Body of pancreas (tissue), 4 donors: ENCODE measurements at regions not wholly inside any gene's neighbourhood (a gene's known extent, or its start where the extent isn't known, plus 50 kb on each side); places are given as distances from the start of the nearest gene placed in this dataset.

Experiments used
- ATAC-seq: fragments of 150-250 bp; one replicate; pipeline ENCODE4 v1.9.1; 2016
- DNase-seq, 4 donors: peaks; one replicate each; pipeline ENCODE4 v3.0.0-alpha.2; 2019
- H3K27ac ChIP-seq, 4 donors: fragments of 200-600 bp; sonication (generic); 1 replicate in 3 of 4; 2 replicates in 1 of 4; pipeline versions ENCODE4 v1.5.1 to v1.6.1; 2016 to 2019; ENCODE audit warnings: mild to moderate bottlenecking in 1 of 4, mixed read lengths in 1 of 4, moderate library complexity in 1 of 4
- H3K27me3 ChIP-seq, 2 donors: fragments of 200-600 bp; sonication (generic); one replicate each; pipeline ENCODE4 v1.6.0; 2016; ENCODE audit warnings: mild to moderate bottlenecking in 1 of 2
- H3K36me3 ChIP-seq, 2 donors: fragments of 200-600 bp; sonication (generic); replicated peaks in 1 of 2; 2 replicates each; pipeline ENCODE4 v1.5.1; 2016; ENCODE audit warnings: low read depth in 2 of 2; ENCODE audit not compliant: insufficient read depth in 1 of 2
- H3K4me1 ChIP-seq: fragments of 200-600 bp; sonication (generic); one replicate; pipeline ENCODE4 v1.6.0; 2016
- H3K4me3 ChIP-seq, 2 donors: fragments of 200-600 bp; sonication (generic); 1 replicate in 1 of 2; 2 replicates in 1 of 2; pipeline ENCODE4 v1.5.1; 2016 to 2019
- H3K9me3 ChIP-seq, 3 donors: fragments of 200-600 bp; sonication (generic); 1 replicate in 2 of 3; 2 replicates in 1 of 3; pipeline ENCODE4 v1.5.1; 2016
- POLR2A ChIP-seq, 3 donors: fragments of 450-650 bp; IDR thresholded peaks; one replicate each; pipeline ENCODE4 v1.6.1; 2016; ENCODE audit warnings: antibody characterized with exemption in 3 of 3, mild to moderate bottlenecking in 2 of 3
- WGBS, 2 donors: methylation state at CpG; one replicate each; pipeline ENCODE4 v1.1.5; 2017; 5-methylcytosine and 5-hydroxymethylcytosine counted together
- intact Hi-C: fragments of 100-400 bp; cut with DNase I; formaldehyde crosslinking; loops from one replicate; pipeline ENCODE4 v1.15.1; 2023
- TF ChIP-seq, protein P1 (sequence below), 7 experiments: fragments of 450-650 bp in 4 of 7; fragments of 200-600 bp in 3 of 7; sonication (generic) in 3 of 7; IDR thresholded peaks; one replicate each; pipeline ENCODE4 v1.5.1; 2016 to 2019; ENCODE audit warnings: antibody characterized with exemption in 7 of 7

DNA sequence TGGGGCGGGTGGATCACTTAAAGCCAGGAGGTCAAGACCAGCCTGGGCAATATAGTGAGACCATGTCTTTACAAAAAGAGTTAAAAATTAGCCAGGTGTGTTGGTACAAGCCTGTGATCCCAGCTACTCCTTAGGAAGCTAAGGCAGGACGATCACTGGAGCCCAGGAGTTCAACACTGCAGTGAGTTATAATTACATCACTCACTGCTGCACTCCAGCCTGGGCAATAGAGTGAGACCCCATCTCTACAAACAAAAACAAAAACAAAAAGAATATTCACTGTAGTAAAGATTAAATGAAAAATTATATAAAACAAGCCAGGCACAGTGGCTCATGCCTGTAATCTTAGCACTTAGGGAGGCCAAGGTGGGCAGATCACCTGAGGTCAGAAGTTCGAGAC is 1047.6 kb upstream of the AUTS2 start:
- no peak overlapping the region for H3K27ac ChIP-seq
- H3K36me3 ChIP-seq: no peaks in the 10 kb centered on the region
- WGBS, 2 donors: 40 to 42% methylated on average over 3 of the region's 3 CpGs
- no peaks in the 10 kb centered on the region for H3K4me1 ChIP-seq
- no peaks in the 10 kb centered on the region for H3K27me3 ChIP-seq
- TF ChIP-seq, protein P1, sequence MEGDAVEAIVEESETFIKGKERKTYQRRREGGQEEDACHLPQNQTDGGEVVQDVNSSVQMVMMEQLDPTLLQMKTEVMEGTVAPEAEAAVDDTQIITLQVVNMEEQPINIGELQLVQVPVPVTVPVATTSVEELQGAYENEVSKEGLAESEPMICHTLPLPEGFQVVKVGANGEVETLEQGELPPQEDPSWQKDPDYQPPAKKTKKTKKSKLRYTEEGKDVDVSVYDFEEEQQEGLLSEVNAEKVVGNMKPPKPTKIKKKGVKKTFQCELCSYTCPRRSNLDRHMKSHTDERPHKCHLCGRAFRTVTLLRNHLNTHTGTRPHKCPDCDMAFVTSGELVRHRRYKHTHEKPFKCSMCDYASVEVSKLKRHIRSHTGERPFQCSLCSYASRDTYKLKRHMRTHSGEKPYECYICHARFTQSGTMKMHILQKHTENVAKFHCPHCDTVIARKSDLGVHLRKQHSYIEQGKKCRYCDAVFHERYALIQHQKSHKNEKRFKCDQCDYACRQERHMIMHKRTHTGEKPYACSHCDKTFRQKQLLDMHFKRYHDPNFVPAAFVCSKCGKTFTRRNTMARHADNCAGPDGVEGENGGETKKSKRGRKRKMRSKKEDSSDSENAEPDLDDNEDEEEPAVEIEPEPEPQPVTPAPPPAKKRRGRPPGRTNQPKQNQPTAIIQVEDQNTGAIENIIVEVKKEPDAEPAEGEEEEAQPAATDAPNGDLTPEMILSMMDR (IDR thresholded peaks at IDR 0.05): no peak
- no peak for TF ChIP-seq POLR2A (IDR thresholded peaks at IDR 0.05)
- DNase-seq (no peak), ATAC-seq (no peak)
- no peak overlapping the region for H3K4me3 ChIP-seq
- H3K9me3 ChIP-seq: no peaks in the 10 kb centered on the region
- intact Hi-C loops: no loop called here

DNA sequence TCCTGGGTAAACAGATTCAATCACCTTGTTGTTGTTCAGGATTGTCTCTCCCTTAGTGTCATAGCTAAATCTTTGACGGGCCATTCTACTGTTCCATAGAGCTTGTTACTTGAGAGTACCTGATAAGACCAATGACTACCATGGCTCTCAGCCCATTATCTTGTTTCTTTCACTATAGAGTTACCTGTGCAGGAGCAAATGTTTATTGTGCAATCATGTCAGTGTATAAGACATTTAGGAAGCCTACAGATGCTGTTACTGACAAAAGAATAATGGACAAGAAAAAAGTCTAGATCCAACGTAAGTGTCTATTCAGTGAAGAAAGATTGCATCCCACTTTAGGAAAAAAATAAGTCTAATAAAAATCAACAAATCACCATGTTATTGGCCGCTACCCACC is 1041.7 kb upstream of the AUTS2 start:
- no peaks in the 10 kb centered on the region for H3K27me3 ChIP-seq
- no peak overlapping the region for H3K27ac ChIP-seq
- no peaks in the 10 kb centered on the region for H3K36me3 ChIP-seq
- H3K4me3 ChIP-seq: no peak overlapping the region
- H3K4me1 ChIP-seq: no peaks in the 10 kb centered on the region
- DNase-seq: no peak
- intact Hi-C loops: no loop called here
- ATAC-seq: no peak
- TF ChIP-seq, protein P1 (IDR thresholded peaks at IDR 0.05): no peak
- no peak for TF ChIP-seq POLR2A (IDR thresholded peaks at IDR 0.05)
- no peaks in the 10 kb centered on the region for H3K9me3 ChIP-seq
- WGBS, 2 donors: 52 to 74% methylated on average over 3 of the region's 3 CpGs

DNA sequence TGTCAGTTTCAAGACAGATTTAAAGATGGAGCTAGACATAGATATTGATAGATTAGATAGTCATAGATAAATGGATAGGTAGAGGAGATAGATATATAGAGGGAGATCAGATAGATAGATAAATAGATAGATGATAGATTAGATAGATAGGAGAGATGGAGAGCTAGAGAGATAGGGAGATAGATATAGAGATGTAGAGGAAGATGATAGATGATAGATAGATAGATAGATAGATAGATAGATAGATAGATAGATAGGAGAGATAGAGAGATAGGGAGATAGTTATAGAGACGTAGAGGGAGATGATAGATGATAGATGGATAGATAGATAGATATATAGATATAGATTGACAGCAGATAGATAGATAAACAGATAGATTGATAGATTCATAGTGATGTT is 1038.8 kb upstream of the AUTS2 start:
- no peaks in the 10 kb centered on the region for H3K9me3 ChIP-seq
- no peaks in the 10 kb centered on the region for H3K36me3 ChIP-seq
- TF ChIP-seq POLR2A (IDR thresholded peaks at IDR 0.05): no peak
- TF ChIP-seq, protein P1 (IDR thresholded peaks at IDR 0.05): no peak
- DNase-seq (no peak), ATAC-seq (no peak)
- no peaks in the 10 kb centered on the region for H3K4me1 ChIP-seq
- H3K4me3 ChIP-seq: no peak overlapping the region
- 66 to 73% methylated on average over 1 of the region's 1 CpG for WGBS, 2 donors
- H3K27me3 ChIP-seq: no peaks in the 10 kb centered on the region
- intact Hi-C loops: no loop called here
- no peak overlapping the region for H3K27ac ChIP-seq

GRCh38 chr7:68562323-68562899 is 1035.9 kb upstream of the AUTS2 start:
- no peak overlapping the region for H3K4me3 ChIP-seq

More at GRCh38 chr7:68562323-68562899, 1035.9 kb upstream of the AUTS2 start:
- Histone ChIP-seq H3K27ac (no peak overlapping the region), H3K36me3 (no peaks in the 10 kb centered on the region), H3K9me3 (no peaks in the 10 kb centered on the region), H3K27me3 (no peaks in the 10 kb centered on the region), H3K4me1 (no peaks in the 10 kb centered on the region)
- WGBS, 2 donors: 40 to 43% methylated on average over 6 of the region's 6 CpGs
- intact Hi-C loops: no loop called here
- ATAC-seq (no peak), DNase-seq (no peak)
- TF ChIP-seq, protein P1 (IDR thresholded peaks at IDR 0.05): no peak
- no peak for TF ChIP-seq POLR2A (IDR thresholded peaks at IDR 0.05)
